Kidney (tissue), 13 donors: ENCODE measurements at regions not wholly inside any gene's neighbourhood (a gene's known extent, or its start where the extent isn't known, plus 50 kb on each side); places are given as distances from the start of the nearest gene placed in this dataset.

Experiments
- DNase-seq, 5 donors: peaks; one replicate each; pipeline ENCODE4 v3.0.0-alpha.2; 2013 to 2020
- FAIRE-seq: peaks from 2 replicates; lab custom pipeline; 2012; peaks lifted over from hg19 to GRCh38; lab: Jason Lieb, UNC
- H3K27ac ChIP-seq, 2 donors: one replicate each; pipeline ENCODE4 v1.7.0; 2013; ENCODE audit warnings: low read depth in 2 of 2, low read length in 2 of 2, inconsistent platforms in 1 of 2
- H3K27me3 ChIP-seq: one replicate; pipeline ENCODE4 v1.7.1; 2013; ENCODE audit warnings: low read length, inconsistent platforms; ENCODE audit not compliant: control insufficient read depth, insufficient read depth
- H3K36me3 ChIP-seq, 3 donors: one replicate each; pipeline versions ENCODE4 v1.7.0 to v1.7.1; 2013; ENCODE audit warnings: low read length in 3 of 3, control low read depth in 1 of 3, inconsistent platforms in 1 of 3; ENCODE audit not compliant: insufficient read depth in 3 of 3, control insufficient read depth in 2 of 3
- H3K4me1 ChIP-seq, 3 donors: one replicate each; pipeline versions ENCODE4 v1.7.0 to v1.7.1; 2013; ENCODE audit warnings: low read length in 3 of 3, inconsistent platforms in 1 of 3, low read depth in 1 of 3; ENCODE audit not compliant: control insufficient read depth in 2 of 3, insufficient read depth in 2 of 3
- H3K4me3 ChIP-seq, 3 donors: one replicate each; pipeline versions ENCODE4 v1.7.0 to v1.8.1; 2013; ENCODE audit warnings: low read length in 3 of 3, control low read depth in 1 of 3, inconsistent platforms in 1 of 3
- H3K9ac ChIP-seq, 3 donors: one replicate each; pipeline versions ENCODE4 v1.7.0 to v1.7.1; 2013; ENCODE audit warnings: low read length in 3 of 3, control low read depth in 1 of 3, inconsistent platforms in 1 of 3
- H3K9me3 ChIP-seq, 3 donors: one replicate each; pipeline versions ENCODE4 v1.7.0 to v1.7.1; 2013; ENCODE audit warnings: low read length in 3 of 3, control low read depth in 1 of 3, inconsistent platforms in 1 of 3; ENCODE audit not compliant: control insufficient read depth in 2 of 3, insufficient read depth in 1 of 3
- CTCF ChIP-seq: IDR thresholded peaks from 3 replicates; pipeline ENCODE4 v1.5.1; 2012; ENCODE audit warnings: mild to moderate bottlenecking, moderate library complexity, borderline replicate concordance; ENCODE audit not compliant: insufficient read depth; ENCODE audit errors: extremely low read depth
- intact Hi-C: fragments of 100-400 bp; cut with DNase I; formaldehyde crosslinking; loops from one replicate; pipeline ENCODE4 v1.11.1; 2022
- donor health status: control.
- donor health status: control.
- donor health status: control.
- donor health status: control.
- donor health status: control.
- donor health status: DM: yes; HTN: yes; CAD: no.
- donor health status: Normal renal cell carcinoma (clear cell type).

GRCh38 chr22:48872271-48873190 lies 955.1 kb downstream of the BRD1 start:
- Histone ChIP-seq H3K27me3 (no peaks in the 10 kb centered on the region), H3K9ac (no peak overlapping the region), H3K4me1 (no peaks in the 10 kb centered on the region), H3K27ac (no peak overlapping the region), H3K9me3 (peaks cover 0 to 3% (median 0%) of the 10 kb centered on the region in 3 donors), H3K36me3 (no peaks in the 10 kb centered on the region), H3K4me3 (no peak overlapping the region)
- peak in 1 of 5 donors; percentile 9 for DNase-seq
- no peak for FAIRE-seq
- TF ChIP-seq CTCF, result no peak
- intact Hi-C loops, result no loop called here

- FAIRE-seq (no peak), DNase-seq (peak in 2 of 5 donors; percentile 17 to 46)
- Histone ChIP-seq H3K27me3 (no peaks in the 10 kb centered on the region), H3K4me1 (no peaks in the 10 kb centered on the region), H3K9ac (no peak overlapping the region), H3K27ac (no peak overlapping the region), H3K36me3 (no peaks in the 10 kb centered on the region), H3K4me3 (no peak overlapping the region), H3K9me3 (peaks cover 0 to 3% (median 0%) of the 10 kb centered on the region in 3 donors)
- TF ChIP-seq CTCF, result no peak
- intact Hi-C loops, result no loop called here
Observed at GRCh38 chr22:48871176-48871840, 956.4 kb downstream of the BRD1 start.

- no peak for TF ChIP-seq CTCF
- Histone ChIP-seq H3K27me3 (no peaks in the 10 kb centered on the region), H3K27ac (no peak overlapping the region), H3K4me3 (no peak overlapping the region), H3K9ac (no peak overlapping the region), H3K9me3 (peaks cover 0 to 3% (median 0%) of the 10 kb centered on the region in 3 donors), H3K36me3 (no peaks in the 10 kb centered on the region), H3K4me1 (no peaks in the 10 kb centered on the region)
- DNase-seq (peak in 2 of 5 donors; percentile 27 to 53), FAIRE-seq (no peak)
- intact Hi-C loops, result no loop called here
Observed at GRCh38 chr22:48870436-48870835, 957.2 kb downstream of the BRD1 start.
